Ishikawa (cell line): ENCODE measurements at regions not wholly inside any gene's neighbourhood (a gene's known extent, or its start where the extent isn't known, plus 50 kb on each side); places are given as distances from the start of the nearest gene placed in this dataset.

Experiments
- CEBPB ChIP-seq: IDR thresholded peaks from 2 replicates; pipeline ENCODE4 v1.6.1; 2012
- CREB1 ChIP-seq: IDR thresholded peaks from 2 replicates; pipeline ENCODE4 v1.6.1; 2012; ENCODE audit warnings: low read depth
- RAD21 ChIP-seq: IDR thresholded peaks from 2 replicates; pipeline ENCODE4 v1.6.1; 2012; ENCODE audit warnings: low read depth
- TAF1 ChIP-seq: IDR thresholded peaks from 2 replicates; pipeline ENCODE4 v1.6.1; 2012; ENCODE audit warnings: low read depth, mild to moderate bottlenecking

- TF ChIP-seq CEBPB (no peak), CREB1 (no peak), TAF1 (no peak), RAD21 (no peak)
These were observed 64.6 kb upstream of the SERPINE2 start for GRCh38 chr2:224103651-224104050.
